ENCODE measurements at regions not wholly inside any gene's neighbourhood (a gene's known extent, or its start where the extent isn't known, plus 50 kb on each side); places are given as distances from the start of the nearest gene placed in this dataset.

GRCh38 chr6:40778196-40778595 lies 191.0 kb upstream of the LRFN2 start:
- DNase-seq (ENCODE audit: low read depth): no peak
- H3K4me3 ChIP-seq (ENCODE audit: low read depth, low read length): no peak overlapping the region
- TF ChIP-seq CTCF (IDR thresholded peaks at IDR 0.05; ENCODE audit: insufficient read depth, low read length, poor library complexity, severe bottlenecking): no peak
- no peaks in the 10 kb centered on the region for H3K36me3 ChIP-seq (ENCODE audit: control insufficient read depth, insufficient read depth, low read length)
- H3K27me3 ChIP-seq (ENCODE audit: control insufficient read depth, insufficient read depth, low read length): no peaks in the 10 kb centered on the region

- no peak for TF ChIP-seq CTCF (IDR thresholded peaks at IDR 0.05; ENCODE audit: insufficient read depth, low read length, poor library complexity, severe bottlenecking)
- Histone ChIP-seq H3K4me3 (ENCODE audit: low read depth, low read length) (no peak overlapping the region), H3K36me3 (ENCODE audit: control insufficient read depth, insufficient read depth, low read length) (no peaks in the 10 kb centered on the region), H3K27me3 (ENCODE audit: control insufficient read depth, insufficient read depth, low read length) (no peaks in the 10 kb centered on the region)
- DNase-seq (ENCODE audit: low read depth): no peak
Measured at GRCh38 chr6:40774932-40775331, 187.8 kb upstream of the LRFN2 start.

GRCh38 chr6:40770794-40771193 lies 183.6 kb upstream of the LRFN2 start:
- Histone ChIP-seq H3K36me3 (ENCODE audit: control insufficient read depth, insufficient read depth, low read length) (no peaks in the 10 kb centered on the region), H3K27me3 (ENCODE audit: control insufficient read depth, insufficient read depth, low read length) (no peaks in the 10 kb centered on the region), H3K4me3 (ENCODE audit: low read depth, low read length) (no peak overlapping the region)
- TF ChIP-seq CTCF (IDR thresholded peaks at IDR 0.05; ENCODE audit: insufficient read depth, low read length, poor library complexity, severe bottlenecking): no peak
- no peak for DNase-seq (ENCODE audit: low read depth)

DNA sequence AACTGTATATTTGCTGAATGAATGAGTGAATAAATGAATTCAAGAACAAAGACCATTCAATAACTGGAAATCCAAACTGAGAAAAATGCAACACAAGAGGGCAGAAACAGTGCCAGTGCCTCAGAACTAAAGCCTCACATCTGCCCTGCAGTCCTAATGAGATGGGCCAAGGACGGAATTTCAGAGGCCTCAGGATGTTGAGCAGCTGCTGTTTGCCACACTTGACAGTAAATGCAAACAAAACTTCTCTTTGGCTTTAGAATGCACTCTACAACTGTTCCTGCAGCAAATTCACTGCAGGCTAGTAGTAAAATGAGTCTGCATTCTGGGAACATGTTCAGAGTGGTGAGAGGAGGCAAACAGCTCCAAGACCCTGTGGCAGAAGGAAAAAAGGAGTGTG lies 177.6 kb upstream of the LRFN2 start:
- no peak for TF ChIP-seq CTCF (IDR thresholded peaks at IDR 0.05; ENCODE audit: insufficient read depth, low read length, poor library complexity, severe bottlenecking)
- no peaks in the 10 kb centered on the region for H3K36me3 ChIP-seq (ENCODE audit: control insufficient read depth, insufficient read depth, low read length)
- DNase-seq (ENCODE audit: low read depth): no peak
- H3K4me3 ChIP-seq (ENCODE audit: low read depth, low read length): no peak overlapping the region
- no peaks in the 10 kb centered on the region for H3K27me3 ChIP-seq (ENCODE audit: control insufficient read depth, insufficient read depth, low read length)

- no peak for TF ChIP-seq CTCF (IDR thresholded peaks at IDR 0.05; ENCODE audit: insufficient read depth, low read length, poor library complexity, severe bottlenecking)
- no peaks in the 10 kb centered on the region for H3K27me3 ChIP-seq (ENCODE audit: control insufficient read depth, insufficient read depth, low read length)
- H3K4me3 ChIP-seq (ENCODE audit: low read depth, low read length): no peak overlapping the region
- no peaks in the 10 kb centered on the region for H3K36me3 ChIP-seq (ENCODE audit: control insufficient read depth, insufficient read depth, low read length)
- DNase-seq (ENCODE audit: low read depth): no peak
Measured at GRCh38 chr6:40762981-40763380, 175.8 kb upstream of the LRFN2 start.

GRCh38 chr6:40760887-40761286 lies 173.7 kb upstream of the LRFN2 start:
- DNase-seq (ENCODE audit: low read depth): no peak
- Histone ChIP-seq H3K4me3 (ENCODE audit: low read depth, low read length) (no peak overlapping the region), H3K36me3 (ENCODE audit: control insufficient read depth, insufficient read depth, low read length) (no peaks in the 10 kb centered on the region), H3K27me3 (ENCODE audit: control insufficient read depth, insufficient read depth, low read length) (no peaks in the 10 kb centered on the region)
- TF ChIP-seq CTCF (IDR thresholded peaks at IDR 0.05; ENCODE audit: insufficient read depth, low read length, poor library complexity, severe bottlenecking): no peak

All from kidney epithelial cell (primary cell).